ENCODE measurements at regions not wholly inside any gene's neighbourhood (a gene's known extent, or its start where the extent isn't known, plus 50 kb on each side); places are given as distances from the start of the nearest gene placed in this dataset.

DNA sequence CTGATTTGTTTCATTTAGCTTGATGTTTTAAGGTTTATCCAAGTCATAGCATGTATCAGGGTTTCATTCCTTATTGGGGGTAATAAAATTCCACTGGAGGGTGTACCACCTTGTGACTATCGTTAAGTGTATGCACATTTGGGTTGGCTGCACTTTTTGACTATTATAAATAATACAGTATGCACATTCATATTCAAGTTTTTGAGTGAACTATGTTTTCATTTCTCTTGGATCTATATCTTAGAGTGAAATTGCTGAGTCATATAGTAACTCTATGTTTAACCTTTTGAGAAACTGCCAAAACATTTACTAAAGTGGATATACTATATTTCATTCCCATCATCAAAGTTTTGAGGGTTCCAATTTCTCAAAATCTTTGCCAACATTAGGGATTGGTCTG lies 952.7 kb downstream of the TDRD15 start:
- Histone ChIP-seq H3K79me2 (ENCODE audit: insufficient read depth, low read length) (no peaks in the 10 kb centered on the region), H3K27me3 (ENCODE audit: insufficient read depth, low read length) (no peaks in the 10 kb centered on the region), H3K36me3 (ENCODE audit: control insufficient read depth in 1 of 2, insufficient read depth in 2 of 2, low read length in 2 of 2) (no peaks in the 10 kb centered on the region), H3K4me2 (ENCODE audit: low read length) (no peak overlapping the region), H3K27ac (ENCODE audit: low read depth, low read length) (no peak overlapping the region), H3K4me3 (replicated peaks in 1 of 2; ENCODE audit: low read depth in 1 of 2, low read length in 2 of 2) (no peak overlapping the region), H4K20me1 (ENCODE audit: insufficient read depth) (no peaks in the 10 kb centered on the region; the same call in 1 of the 2 replicates), H3K4me1 (ENCODE audit: control insufficient read depth in 1 of 2, insufficient read depth in 2 of 2, low read length in 2 of 2) (no peaks in the 10 kb centered on the region), H3K9me2 (ENCODE audit: insufficient read depth) (no peaks in the 10 kb centered on the region), H2AFZ (ENCODE audit: low read depth, low read length, poor library complexity, severe bottlenecking) (no peak overlapping the region), H3K9ac (ENCODE audit: low read length) (no peak overlapping the region), H3K9me3 (ENCODE audit: control insufficient read depth in 1 of 2, insufficient read depth in 1 of 2, low read depth in 1 of 2, low read length in 2 of 2) (peaks cover 9 to 11% of the 10 kb centered on the region in 2 experiments; a peak in 2 of 4 replicates)
- TF ChIP-seq YY1 (IDR thresholded peaks at IDR 0.05; ENCODE audit: extremely low read depth, insufficient replicate concordance, low read depth, low read length) (no peak), ZNF274 (IDR thresholded peaks at IDR 0.05; ENCODE audit: low read depth, low read length) (no peak), ZFX (IDR thresholded peaks at IDR 0.05) (no peak), EZH2phosphoT487 (IDR thresholded peaks at IDR 0.05; ENCODE audit: borderline replicate concordance) (no peak), EZH2 (IDR thresholded peaks at IDR 0.05) (no peak), EGR1 (IDR thresholded peaks at IDR 0.05; ENCODE audit: low read depth) (no peak), SIN3A (IDR thresholded peaks at IDR 0.05; ENCODE audit: low read depth) (no peak), FOSL1 (IDR thresholded peaks at IDR 0.05; ENCODE audit: low read depth) (no peak), CEBPB (IDR thresholded peaks at IDR 0.05; ENCODE audit: low read depth) (no peak), JUND (IDR thresholded peaks at IDR 0.05) (no peak), ELF1 (IDR thresholded peaks at IDR 0.05; ENCODE audit: borderline replicate concordance, low read depth) (no peak)
- TF ChIP-seq, protein P1, sequence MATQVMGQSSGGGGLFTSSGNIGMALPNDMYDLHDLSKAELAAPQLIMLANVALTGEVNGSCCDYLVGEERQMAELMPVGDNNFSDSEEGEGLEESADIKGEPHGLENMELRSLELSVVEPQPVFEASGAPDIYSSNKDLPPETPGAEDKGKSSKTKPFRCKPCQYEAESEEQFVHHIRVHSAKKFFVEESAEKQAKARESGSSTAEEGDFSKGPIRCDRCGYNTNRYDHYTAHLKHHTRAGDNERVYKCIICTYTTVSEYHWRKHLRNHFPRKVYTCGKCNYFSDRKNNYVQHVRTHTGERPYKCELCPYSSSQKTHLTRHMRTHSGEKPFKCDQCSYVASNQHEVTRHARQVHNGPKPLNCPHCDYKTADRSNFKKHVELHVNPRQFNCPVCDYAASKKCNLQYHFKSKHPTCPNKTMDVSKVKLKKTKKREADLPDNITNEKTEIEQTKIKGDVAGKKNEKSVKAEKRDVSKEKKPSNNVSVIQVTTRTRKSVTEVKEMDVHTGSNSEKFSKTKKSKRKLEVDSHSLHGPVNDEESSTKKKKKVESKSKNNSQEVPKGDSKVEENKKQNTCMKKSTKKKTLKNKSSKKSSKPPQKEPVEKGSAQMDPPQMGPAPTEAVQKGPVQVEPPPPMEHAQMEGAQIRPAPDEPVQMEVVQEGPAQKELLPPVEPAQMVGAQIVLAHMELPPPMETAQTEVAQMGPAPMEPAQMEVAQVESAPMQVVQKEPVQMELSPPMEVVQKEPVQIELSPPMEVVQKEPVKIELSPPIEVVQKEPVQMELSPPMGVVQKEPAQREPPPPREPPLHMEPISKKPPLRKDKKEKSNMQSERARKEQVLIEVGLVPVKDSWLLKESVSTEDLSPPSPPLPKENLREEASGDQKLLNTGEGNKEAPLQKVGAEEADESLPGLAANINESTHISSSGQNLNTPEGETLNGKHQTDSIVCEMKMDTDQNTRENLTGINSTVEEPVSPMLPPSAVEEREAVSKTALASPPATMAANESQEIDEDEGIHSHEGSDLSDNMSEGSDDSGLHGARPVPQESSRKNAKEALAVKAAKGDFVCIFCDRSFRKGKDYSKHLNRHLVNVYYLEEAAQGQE (IDR thresholded peaks at IDR 0.05; ENCODE audit: low read depth), result no peak
- TF ChIP-seq, protein P2, sequence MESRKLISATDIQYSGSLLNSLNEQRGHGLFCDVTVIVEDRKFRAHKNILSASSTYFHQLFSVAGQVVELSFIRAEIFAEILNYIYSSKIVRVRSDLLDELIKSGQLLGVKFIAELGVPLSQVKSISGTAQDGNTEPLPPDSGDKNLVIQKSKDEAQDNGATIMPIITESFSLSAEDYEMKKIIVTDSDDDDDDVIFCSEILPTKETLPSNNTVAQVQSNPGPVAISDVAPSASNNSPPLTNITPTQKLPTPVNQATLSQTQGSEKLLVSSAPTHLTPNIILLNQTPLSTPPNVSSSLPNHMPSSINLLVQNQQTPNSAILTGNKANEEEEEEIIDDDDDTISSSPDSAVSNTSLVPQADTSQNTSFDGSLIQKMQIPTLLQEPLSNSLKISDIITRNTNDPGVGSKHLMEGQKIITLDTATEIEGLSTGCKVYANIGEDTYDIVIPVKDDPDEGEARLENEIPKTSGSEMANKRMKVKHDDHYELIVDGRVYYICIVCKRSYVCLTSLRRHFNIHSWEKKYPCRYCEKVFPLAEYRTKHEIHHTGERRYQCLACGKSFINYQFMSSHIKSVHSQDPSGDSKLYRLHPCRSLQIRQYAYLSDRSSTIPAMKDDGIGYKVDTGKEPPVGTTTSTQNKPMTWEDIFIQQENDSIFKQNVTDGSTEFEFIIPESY (IDR thresholded peaks at IDR 0.05; ENCODE audit: extremely low read depth, insufficient replicate concordance, low read length), result no peak
- ChIA-PET POLR2A (no interaction called here), RAD21 (ENCODE audit: low non-redundant PET in 1 of 2, low total read pairs in 2 of 2, uncharacterized antibody in 2 of 2, unreplicated experiment in 2 of 2) (no interaction called here), CTCF (no interaction called here)
- intact Hi-C loops (cut with micrococcal nuclease), result no loop called here
- BruUV-seq (replicated peaks), result no TSS peak
- no peak for ATAC-seq
- no peak for DNase-seq (ENCODE audit: low read depth, low spot score)
